ENCODE measurements at regions not wholly inside any gene's neighbourhood (a gene's known extent, or its start where the extent isn't known, plus 50 kb on each side); places are given as distances from the start of the nearest gene placed in this dataset.
A peak's percentile ranks its signal among the peaks of the same experiment; 100 is the strongest.

- no peak for DNase-seq (ENCODE audit: low read depth in 3 of 3, low spot score in 2 of 3)
These were observed 141.2 kb downstream of the CD8B2 start for GRCh38 chr2:106628377-106628776.

GRCh38 chr2:106629981-106630380 lies 142.8 kb downstream of the CD8B2 start:
- no peak for DNase-seq (ENCODE audit: low read depth in 3 of 3, low spot score in 2 of 3)

- DNase-seq (ENCODE audit: low read depth in 3 of 3, low spot score in 2 of 3): no peak
These were observed 144.1 kb downstream of the CD8B2 start for GRCh38 chr2:106631281-106631680.

GRCh38 chr2:106638043-106638442 lies 150.9 kb downstream of the CD8B2 start:
- no peak for DNase-seq (ENCODE audit: low read depth in 3 of 3, low spot score in 2 of 3)

- DNase-seq (ENCODE audit: low read depth in 3 of 3, low spot score in 2 of 3): no peak
These were observed 151.4 kb downstream of the CD8B2 start for GRCh38 chr2:106638580-106638979.

GRCh38 chr2:106642679-106643078 lies 155.5 kb downstream of the CD8B2 start:
- no peak for DNase-seq (ENCODE audit: low read depth in 3 of 3, low spot score in 2 of 3)

GRCh38 chr2:106644623-106645022 lies 157.5 kb downstream of the CD8B2 start:
- no peak for DNase-seq (ENCODE audit: low read depth in 3 of 3, low spot score in 2 of 3)

- DNase-seq (ENCODE audit: low read depth in 3 of 3, low spot score in 2 of 3): no peak
These were observed 159.4 kb downstream of the CD8B2 start for GRCh38 chr2:106646605-106647004.

- DNase-seq (ENCODE audit: low read depth in 3 of 3, low spot score in 2 of 3): no peak
These were observed 162.1 kb downstream of the CD8B2 start for GRCh38 chr2:106649306-106649705.

GRCh38 chr2:106653465-106653864 lies 166.3 kb downstream of the CD8B2 start:
- DNase-seq (ENCODE audit: low read depth in 3 of 3, low spot score in 2 of 3): no peak

GRCh38 chr2:106658616-106659015 lies 171.5 kb downstream of the CD8B2 start:
- no peak for DNase-seq (ENCODE audit: low read depth in 3 of 3, low spot score in 2 of 3)

- DNase-seq (ENCODE audit: low read depth in 3 of 3, low spot score in 2 of 3): no peak
These were observed 177.5 kb downstream of the CD8B2 start for GRCh38 chr2:106664669-106665068.

GRCh38 chr2:106667478-106668070 lies 180.4 kb downstream of the CD8B2 start:
- no peak for DNase-seq (ENCODE audit: low read depth in 3 of 3, low spot score in 2 of 3)

GRCh38 chr2:106685180-106685897 lies 198.2 kb downstream of the CD8B2 start:
- DNase-seq (ENCODE audit: low read depth in 3 of 3, low spot score in 2 of 3): no peak

GRCh38 chr2:106686814-106687213 lies 199.2 kb downstream of the ST6GAL2 start:
- no peak for DNase-seq (ENCODE audit: low read depth in 3 of 3, low spot score in 2 of 3)

- DNase-seq (ENCODE audit: low read depth in 3 of 3, low spot score in 2 of 3): no peak
These were observed 190.9 kb downstream of the ST6GAL2 start for GRCh38 chr2:106694964-106695470.

- DNase-seq (ENCODE audit: low read depth in 3 of 3, low spot score in 2 of 3): no peak
These were observed 190.0 kb downstream of the ST6GAL2 start for GRCh38 chr2:106695919-106696318.

- peak in 2 of 3 donors; percentile 21 to 69 for DNase-seq (ENCODE audit: low read depth in 3 of 3, low spot score in 2 of 3)
These were observed 185.4 kb downstream of the ST6GAL2 start for GRCh38 chr2:106700616-106701015.

- peak; percentile 70 to 75 (median 74) for DNase-seq (ENCODE audit: low read depth in 3 of 3, low spot score in 2 of 3)
These were observed 184.6 kb downstream of the ST6GAL2 start for GRCh38 chr2:106701203-106702022.

GRCh38 chr2:106703161-106703560 lies 182.8 kb downstream of the ST6GAL2 start:
- DNase-seq (ENCODE audit: low read depth in 3 of 3, low spot score in 2 of 3): no peak

- no peak for DNase-seq (ENCODE audit: low read depth in 3 of 3, low spot score in 2 of 3)
These were observed 181.2 kb downstream of the ST6GAL2 start for GRCh38 chr2:106704798-106705197.
